Stimulated activated CD4-positive, alpha-beta T cell treated with anti-CD3 and anti-CD28 coated beads, TNF-alpha, amount 100 ng/mL, for 48 hours (primary cell): ENCODE measurements at regions not wholly inside any gene's neighbourhood (a gene's known extent, or its start where the extent isn't known, plus 50 kb on each side); places are given as distances from the start of the nearest gene placed in this dataset.
"Not testable (repeated sequence)": the region's sequence is repeated elsewhere in the genome, so short reads cannot be mapped to it uniquely, and the experiment has no call there.

ENCODE experiments used
- DNase-seq, 3 donors: peaks; one replicate each; pipeline ENCODE4 v3.0.0-alpha.2; 2020; ENCODE audit warnings: low read depth in 3 of 3

DNA sequence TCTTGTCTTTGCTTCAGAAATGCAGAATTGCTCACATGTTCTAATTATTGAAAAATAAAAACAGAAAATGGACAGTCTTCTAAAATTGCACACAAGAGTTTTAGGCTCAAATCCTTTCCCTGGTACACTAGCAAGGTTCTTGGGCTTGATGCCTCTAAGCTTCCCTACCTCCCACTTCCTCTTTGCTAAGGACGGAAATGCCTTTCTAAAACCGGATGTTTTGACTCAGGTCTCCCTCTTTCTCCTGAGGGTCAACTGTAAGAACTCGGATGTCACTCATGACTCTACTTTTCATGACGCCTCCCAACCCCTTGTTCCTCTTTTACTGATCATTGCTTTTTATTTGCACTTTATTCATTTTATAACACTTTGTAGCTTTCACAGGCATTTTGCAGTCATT lies 613.5 kb downstream of the C6orf118 start:
- no peak for DNase-seq

DNA sequence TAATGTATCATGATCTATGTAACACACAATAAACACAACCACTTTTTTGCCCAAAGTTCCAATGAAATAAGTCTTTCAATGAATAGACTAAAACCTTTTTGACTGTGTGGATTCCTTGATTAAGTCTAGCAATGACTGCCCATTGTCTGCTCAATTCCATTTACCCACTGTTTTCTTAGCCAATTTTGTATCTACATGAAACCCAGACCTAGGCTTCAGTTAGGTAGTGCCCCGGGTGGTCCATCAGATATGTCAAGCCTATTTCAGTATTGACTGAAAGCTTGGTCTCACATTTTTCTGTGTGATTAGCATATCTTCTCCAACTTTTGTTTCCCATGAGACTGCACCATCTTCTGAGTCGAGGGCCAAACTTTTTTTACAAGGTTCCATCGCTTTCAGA lies 615.0 kb downstream of the C6orf118 start:
- DNase-seq, result no peak

- DNase-seq, result no peak
Observed at GRCh38 chr6:164693944-164694343, 615.5 kb downstream of the C6orf118 start.

- DNase-seq, result no peak
Observed at GRCh38 chr6:164692772-164693510, 616.5 kb downstream of the C6orf118 start.

DNA sequence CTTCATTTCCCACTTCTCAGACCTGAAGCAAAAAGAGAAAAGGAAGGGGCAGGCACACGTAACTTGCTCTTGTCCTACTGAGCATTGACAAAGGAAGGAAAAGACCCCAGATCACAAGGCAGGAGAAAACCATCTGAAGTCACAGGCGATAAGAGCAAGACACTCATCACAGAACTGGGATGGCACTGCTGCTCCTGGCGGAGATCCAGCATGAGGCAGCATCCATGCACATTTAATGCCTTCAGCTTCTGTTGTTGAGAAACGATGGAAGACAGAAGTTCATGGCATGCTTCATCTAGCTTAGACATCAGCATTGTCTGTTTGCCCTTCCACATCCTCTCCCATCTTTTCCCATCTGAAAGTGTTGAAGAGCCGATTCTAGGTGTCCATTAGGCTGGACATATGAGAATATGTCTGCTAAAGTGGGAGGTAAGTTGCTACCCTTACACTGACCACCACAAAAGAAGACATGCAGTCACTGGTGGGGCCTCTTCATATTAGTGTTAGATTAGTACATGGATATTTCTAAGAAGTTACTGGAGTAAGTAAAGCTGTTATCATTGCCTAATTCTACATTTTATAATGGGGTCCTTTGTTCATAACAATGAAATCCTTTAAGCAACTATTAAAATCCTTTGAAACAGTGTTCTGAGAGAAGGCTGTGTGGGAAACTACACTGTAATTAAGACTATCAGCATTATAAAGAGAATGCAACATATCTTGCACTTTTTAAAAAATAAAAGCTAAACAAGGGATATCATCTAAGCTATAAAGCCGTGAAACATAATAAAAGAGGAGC lies 618.5 kb downstream of the C6orf118 start:
- DNase-seq, result no peak

DNA sequence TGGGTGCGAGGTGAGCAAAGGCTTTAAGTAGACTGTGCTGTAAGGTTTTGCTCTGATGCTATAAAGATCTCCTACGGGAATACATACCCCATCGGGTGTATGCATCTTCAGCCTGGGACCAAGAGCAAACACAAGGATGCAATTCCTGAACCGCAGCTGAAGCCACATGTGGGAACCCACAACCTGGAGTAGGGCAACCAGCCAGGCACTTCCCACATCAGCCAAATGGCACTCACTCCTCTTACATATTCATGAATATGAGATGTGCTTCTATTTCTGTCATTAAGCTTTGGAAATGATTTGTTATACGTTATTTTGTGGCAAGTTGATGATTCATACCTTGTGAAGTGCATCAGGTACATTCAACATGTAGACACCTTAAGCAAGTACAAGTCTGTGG lies 619.2 kb downstream of the C6orf118 start:
- no peak for DNase-seq

DNA sequence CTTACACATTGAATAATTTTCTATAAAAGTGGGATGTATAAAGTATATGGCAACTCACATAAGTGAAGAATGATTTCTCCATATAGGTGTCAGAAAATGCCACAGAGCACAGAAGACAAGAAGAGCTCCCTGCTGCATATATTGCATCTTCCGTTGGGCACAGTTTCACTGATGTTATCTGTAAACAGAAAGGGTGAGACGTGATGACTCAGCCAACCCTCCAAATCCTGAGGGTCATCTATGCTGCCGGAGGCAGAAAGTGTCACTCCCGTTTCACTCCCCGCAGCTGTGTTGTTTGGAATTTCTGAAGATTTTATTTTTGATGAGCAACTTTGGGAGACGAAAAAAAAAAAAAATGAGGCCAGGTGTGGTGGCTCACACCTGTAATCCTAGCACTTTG lies 644.1 kb downstream of the C6orf118 start:
- DNase-seq, result no peak

GRCh38 chr6:164663634-164664033 lies 645.8 kb downstream of the C6orf118 start:
- no peak for DNase-seq

DNA sequence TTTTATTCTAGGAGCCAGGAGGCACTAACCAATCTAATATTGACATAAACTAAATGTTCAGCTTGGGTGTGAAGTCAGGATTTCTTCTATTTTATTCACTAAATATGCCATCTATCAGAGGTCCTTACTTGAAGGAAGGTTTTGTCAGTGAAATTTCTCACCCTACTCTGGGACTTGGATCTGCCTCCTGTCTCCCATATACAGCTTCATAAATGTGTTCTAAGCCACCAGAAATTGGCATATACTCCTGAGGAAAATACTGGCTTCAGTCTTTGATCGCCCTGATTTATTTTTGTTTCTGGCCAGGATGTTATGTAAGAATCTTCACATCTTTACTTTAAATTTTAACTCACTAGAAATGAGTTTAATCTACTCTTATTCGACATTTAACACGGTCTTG lies 647.7 kb downstream of the C6orf118 start:
- DNase-seq, result no peak

DNA sequence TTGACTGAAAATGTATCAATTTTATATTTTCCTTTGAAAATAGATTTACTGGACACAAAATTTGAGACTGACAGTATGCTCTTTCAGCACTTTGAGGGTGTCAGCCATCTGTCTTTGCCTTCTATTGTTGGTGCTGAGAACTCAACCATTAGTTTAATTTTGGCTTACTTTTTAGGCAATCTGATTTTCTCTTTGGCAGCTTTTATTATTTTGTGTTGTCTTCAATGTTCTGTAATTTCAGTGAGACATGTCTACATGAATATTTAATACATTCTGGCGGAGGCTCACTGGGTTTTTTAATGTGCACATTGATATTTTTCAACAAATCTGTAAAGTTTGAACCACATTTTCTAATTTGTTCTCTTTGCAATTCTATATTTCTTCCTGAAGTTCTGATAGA lies 648.6 kb downstream of the C6orf118 start:
- no peak for DNase-seq

DNA sequence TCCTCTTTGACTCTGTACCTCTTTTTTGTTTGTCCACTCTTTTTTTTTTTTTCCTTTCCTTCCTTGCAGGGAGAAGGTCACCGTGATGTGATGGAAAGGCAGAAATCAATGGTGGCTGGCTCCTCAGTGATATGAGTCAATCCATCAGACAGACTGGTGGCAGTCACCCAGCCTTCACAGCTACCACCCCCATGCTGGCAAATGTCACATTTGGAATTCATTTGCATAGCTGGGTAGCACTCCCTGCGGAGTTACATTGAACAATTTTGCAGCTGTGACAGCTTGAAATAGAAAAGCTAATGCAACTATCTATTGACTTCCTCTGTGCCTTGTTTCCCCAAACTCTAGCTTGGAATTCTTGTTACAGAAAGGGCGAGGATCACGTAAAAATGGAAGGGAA lies 668.4 kb downstream of the C6orf118 start:
- no peak for DNase-seq

- no peak for DNase-seq
Observed at GRCh38 chr6:164628302-164628931, 681.0 kb downstream of the C6orf118 start.

- no peak for DNase-seq
Observed at GRCh38 chr6:164616917-164617524, 692.4 kb downstream of the C6orf118 start.

DNA sequence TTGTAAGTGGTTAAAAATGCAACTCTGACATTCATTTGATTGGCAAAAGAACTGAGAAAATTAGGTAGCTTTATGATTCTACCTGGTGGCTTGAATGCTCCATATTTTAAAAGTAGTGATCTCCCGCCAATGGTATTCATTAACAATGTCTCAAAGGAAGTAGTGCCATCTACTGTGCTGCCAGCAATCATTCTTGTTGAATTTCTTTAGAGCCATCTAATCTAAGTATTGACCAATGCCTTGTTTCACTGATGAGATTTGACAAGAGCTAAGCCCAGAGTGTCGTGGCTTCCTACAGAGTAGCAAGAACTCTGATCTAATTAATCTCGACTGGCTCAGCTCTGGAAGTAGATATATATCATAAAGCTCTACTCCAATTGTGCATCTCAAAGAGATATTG lies 696.7 kb downstream of the C6orf118 start:
- no peak for DNase-seq

DNA sequence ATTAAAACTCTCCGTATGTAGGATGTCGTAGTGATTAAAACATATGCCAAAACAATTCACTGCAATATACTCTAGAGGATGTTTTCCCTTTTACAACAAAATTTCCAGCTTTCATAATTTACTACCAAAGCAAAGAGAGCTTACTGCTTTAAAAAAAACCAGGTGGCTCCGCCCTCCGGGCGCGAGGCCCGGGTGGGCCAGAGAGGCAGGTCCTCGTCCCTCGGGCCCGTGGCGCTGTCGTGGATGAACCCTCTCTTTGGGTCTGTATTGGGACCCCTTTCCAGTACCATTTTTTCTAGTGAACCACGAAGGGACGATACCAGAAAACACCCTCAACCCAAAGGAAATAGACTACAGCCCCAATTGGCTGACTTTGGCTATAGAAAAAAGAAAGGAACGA lies 698.5 kb downstream of the C6orf118 start:
- DNase-seq, result not testable (repeated sequence)

DNA sequence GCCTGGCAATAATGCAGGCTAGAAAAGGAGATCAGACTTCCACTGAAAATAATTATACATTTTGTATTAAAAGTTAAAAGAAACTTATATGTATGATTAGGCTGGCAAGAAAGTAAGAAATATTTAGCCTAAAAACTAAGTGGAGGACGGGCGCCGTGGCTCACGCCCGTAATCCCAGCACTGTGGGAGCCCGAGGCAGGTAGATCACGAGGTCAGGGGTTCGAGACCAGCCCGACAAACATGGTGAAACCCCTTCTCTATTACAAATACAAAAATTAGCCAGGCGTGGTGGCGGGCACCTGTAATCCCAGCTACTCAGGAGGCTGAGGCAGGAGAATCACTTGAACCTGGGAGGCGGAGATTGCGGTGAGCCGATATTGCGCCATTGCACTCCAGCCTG lies 707.0 kb downstream of the C6orf118 start:
- not testable (repeated sequence) for DNase-seq

- DNase-seq, result no peak
Observed at GRCh38 chr6:164581563-164581962, 727.8 kb downstream of the C6orf118 start.

DNA sequence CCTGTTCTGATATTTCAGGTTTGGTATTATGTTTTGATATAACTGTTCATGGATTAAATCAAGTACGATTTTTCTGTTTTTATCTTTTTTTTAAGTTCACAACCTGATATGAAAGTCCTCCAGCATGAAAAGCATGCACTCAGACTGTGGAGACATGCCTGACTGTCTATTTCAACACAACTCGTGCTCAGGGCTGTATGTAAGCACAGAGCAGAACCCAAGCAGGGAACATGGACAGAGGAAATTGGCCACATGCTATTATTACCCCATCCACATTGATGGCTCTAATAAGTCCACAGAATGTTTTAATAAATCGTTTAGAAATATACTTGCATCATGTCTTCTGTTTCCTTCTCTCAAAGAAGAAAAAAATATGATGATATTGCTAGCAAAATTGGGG lies 730.4 kb downstream of the C6orf118 start:
- no peak for DNase-seq

DNA sequence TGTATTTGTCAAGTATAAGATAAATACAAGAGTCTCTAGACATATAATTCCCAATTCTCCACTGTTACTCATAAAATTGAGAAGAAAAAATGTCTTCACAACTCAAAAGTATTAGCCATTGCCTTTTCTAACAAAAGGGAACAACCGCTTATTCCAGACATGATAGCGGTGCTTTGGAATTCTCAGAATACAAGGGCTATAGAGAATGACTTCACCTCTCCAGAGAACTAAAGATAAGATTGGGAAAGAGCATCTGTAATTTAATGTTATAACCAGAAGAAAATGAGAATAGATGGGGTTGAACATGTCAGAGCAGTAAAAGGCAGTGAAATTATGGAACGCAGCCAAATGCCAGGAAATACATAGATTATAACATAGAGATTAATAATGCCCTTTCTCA lies 730.8 kb downstream of the C6orf118 start:
- no peak for DNase-seq

GRCh38 chr6:164570801-164571200 lies 738.6 kb downstream of the C6orf118 start:
- no peak for DNase-seq

- DNase-seq, result no peak
Observed at GRCh38 chr6:164569509-164569908, 739.9 kb downstream of the C6orf118 start.

GRCh38 chr6:164563924-164564323 lies 745.5 kb downstream of the C6orf118 start:
- no peak for DNase-seq
